GM21825 (cell line): ENCODE measurements at regions not wholly inside any gene's neighbourhood (a gene's known extent, or its start where the extent isn't known, plus 50 kb on each side); places are given as distances from the start of the nearest gene placed in this dataset.
A peak's percentile ranks its signal among the peaks of the same experiment; 100 is the strongest.
"Not testable (repeated sequence)": the region's sequence is repeated elsewhere in the genome, so short reads cannot be mapped to it uniquely, and the experiment has no call there.

Experiments used
- ATAC-seq: cut with Tn5 transposase; IDR thresholded peaks from one replicate; pipeline ENCODE4 v1.9.1; 2021; ENCODE audit warnings: mild to moderate bottlenecking, moderate library complexity; ENCODE audit not compliant: unreplicated experiment

DNA sequence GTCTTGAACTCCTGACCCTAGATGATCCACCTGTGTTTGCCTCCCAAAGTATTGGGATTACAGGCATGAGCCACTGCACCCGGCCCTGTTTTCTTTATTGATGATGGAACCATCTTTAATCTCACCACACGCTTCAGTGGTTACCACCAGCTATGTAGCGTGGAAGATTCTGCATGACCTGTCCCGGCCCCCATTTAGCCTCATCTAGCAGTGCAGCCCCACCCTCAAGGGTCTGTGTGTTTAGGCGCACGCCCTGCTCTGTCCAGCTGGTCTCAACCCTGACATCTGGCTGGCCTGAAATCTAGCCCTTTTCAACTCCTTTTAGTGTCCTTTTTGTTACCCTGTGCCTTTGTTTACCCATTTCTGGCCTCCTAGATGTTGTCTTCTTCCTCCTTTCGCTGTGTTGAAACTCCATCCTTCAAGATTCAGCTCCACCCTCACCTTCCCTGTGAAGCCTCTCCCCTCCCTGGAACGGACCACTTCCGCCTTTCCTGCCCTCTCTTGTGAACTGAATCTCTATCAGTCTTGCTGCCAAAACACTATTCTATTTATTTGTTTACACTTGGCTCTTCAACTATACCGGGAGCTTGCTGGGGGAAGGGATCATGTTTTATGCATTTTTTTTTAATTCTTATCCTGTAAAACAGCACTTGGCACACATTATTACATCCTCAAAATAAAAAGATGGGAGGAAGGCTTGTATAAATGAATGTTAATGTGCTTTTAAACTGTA is 101.0 kb upstream of the MTHFD1L start:
- ATAC-seq: no peak

DNA sequence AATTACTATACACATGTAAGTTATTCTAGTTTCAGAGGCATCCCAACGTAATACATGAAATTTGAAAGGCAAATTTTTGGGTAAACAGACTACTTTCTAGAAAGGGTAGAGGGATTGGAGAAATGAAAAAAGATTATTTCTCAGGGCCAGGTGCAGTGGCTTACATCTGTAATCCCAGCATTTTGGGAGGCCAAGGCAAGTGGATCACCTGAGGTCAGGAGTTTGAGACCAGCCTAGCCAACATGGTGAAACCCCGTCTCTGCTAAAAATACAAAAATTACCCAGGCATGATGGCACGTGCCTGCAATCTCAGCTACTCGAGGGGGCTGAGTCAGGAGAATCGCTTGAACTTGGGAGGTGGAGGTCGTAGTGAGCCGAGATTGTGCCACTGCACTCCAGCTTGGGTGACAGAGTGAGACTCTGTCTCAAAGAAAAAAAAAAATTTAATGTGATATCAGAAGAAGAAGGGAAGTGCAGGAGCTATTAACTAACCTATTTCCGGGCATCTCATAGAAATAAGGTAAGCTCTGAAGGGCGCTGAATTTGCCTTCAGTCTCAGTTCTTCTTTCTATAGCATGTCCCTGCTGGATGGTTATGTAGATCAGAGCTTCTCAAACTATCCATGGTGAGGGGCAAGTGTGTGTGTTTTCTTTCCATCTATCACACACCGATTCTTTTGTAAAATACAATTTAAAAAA is 100.3 kb upstream of the MTHFD1L start:
- ATAC-seq: peak; percentile 95

DNA sequence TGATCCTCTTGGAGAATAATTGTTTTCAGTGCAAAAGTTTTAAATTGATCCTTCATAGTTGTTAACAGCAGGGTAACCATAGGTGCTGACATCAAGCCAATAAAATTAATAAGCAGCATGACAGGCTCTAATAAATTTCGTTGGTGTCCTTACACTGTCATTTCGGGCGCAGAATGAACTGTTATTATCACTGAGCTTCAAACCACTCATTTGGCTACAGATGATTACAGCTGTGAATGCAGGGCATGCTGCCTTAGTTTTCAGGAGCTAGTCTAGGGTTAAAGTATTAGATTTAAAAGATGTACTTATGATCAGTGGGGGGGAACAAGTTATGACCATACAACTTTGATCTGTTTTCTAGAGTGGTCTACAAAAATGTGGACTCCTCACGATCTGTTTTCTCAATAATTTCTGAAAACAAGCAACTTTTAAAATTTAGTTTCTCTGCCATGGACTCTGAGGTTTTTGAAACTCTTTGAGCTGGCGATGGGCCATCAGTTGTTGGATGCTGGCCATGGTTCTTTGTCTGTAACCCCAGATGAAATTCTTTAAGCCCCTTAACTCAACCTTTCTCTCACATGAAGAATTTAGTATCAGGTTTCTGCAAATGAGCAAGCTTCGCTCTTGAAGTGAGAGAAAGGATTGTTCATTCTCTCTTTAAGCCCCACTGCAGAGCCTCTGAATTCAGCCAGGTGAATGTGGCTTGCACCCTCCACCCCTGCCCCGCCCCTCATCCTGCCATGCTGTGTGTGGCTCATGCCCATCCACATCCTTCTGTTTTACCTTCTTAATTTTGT is 99.1 kb upstream of the MTHFD1L start:
- no peak for ATAC-seq

DNA sequence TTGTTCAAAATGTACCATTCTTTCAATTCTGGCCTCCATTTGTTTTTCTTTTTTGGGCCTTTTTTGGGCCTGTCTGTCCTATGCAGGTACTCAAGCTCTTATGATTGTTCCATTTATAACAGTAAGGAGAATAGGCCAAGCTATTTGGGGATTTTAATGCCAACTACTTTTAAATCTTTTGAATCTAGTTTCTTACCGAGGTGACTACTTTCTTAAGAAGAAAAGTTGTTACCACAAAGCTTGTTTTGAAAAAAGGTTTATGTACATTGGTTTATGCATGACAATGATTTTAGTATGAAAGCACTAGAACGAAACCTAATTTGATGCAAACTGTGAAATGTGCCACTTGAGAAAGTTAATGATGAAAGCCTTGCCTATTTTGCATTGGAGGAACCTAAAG is 98.3 kb upstream of the MTHFD1L start:
- no peak for ATAC-seq

DNA sequence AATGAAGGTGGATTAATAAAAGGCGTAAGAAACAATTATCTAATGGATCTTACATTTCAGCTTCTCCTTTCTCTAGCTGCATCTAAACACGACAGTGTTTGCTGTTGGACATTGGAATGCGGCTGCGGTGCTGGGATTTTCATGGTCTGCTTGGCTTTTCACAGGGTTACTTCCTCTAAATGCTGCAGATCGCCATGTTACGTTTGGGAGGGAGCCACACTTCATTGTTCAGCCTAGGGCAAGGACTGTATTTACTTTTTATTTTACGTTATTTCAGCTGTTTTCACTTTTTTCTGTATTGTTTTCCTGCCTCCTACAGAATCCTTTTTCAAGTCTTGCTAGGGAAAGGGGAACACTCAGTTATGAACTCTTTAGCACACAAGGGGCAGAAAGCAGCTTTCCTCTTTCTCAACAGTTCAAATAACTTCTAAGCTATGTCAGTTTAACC is 97.9 kb upstream of the MTHFD1L start:
- no peak for ATAC-seq

DNA sequence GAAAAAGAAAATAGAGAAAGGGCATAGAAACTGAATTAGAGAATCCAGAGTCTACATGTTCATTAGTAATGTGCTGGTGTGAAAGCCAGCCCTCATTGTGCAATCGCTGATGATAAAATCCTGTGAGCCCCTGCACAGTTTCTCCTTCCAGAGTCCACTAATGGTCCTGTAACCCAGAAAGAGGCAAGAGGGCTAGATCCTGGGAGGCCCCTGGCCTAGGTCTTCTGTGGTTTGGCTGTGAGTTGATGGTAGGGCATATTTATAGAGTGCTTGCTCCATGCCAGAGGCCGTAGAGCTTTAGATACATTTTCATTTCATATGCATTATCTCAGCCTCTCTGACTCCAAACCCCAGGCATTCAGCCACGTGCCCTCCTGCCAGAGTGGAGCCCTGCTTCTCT is 94.9 kb upstream of the MTHFD1L start:
- no peak for ATAC-seq

DNA sequence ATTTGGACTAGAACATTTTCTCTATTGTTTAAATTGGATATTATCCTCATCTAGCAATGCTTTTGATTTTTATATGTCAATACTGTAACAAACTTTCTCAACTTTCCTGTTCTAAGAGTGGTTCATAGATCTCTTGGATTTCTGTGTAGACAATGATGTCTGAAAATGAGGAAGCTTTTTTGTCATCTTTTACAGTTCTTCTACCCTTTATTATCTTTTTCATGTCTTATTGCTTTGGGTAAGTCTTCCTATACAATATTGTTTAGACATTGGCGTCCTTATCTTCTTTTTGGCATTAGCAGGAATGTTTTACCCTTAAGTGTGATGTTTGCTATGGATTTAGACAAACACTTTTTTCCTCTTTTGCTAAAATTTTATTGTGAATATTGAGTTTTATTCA is 91.5 kb upstream of the MTHFD1L start:
- no peak for ATAC-seq

DNA sequence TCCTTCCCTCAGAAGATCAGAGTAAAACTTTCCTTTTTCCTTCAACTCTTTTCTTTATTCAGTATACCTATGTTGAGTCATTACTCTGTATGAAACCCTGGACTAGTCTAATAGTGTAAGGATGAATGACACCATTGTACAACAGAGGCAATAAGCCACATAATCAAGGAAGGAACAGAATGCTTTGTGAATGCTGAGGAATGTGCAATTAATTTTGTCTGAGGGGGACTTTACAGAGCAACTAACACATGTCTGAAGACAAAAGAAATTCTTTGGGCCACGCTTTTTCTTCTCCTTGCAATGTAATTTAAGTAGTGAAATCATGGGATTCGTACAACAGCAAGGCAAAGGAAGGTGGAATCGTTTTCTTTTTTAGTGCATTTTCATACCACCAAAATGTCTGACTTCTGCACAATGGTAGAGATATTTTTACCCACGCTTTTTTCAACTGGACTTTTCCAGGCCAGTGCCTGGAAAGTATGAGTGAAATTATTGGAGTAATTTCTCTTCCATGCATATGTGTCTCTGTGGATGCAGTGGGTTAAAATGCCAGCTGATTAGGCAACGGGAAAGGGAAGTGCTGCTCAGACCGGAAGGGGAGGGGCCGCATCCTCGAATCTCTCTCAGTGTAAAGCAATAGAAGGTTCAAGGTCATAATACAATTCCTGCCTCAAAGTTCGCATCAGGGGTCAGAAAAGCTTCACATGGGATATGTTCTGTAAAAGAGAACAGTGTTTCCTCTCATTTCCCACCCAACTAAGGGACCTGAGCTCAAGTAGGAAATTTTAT is 89.9 kb upstream of the MTHFD1L start:
- ATAC-seq: no peak

DNA sequence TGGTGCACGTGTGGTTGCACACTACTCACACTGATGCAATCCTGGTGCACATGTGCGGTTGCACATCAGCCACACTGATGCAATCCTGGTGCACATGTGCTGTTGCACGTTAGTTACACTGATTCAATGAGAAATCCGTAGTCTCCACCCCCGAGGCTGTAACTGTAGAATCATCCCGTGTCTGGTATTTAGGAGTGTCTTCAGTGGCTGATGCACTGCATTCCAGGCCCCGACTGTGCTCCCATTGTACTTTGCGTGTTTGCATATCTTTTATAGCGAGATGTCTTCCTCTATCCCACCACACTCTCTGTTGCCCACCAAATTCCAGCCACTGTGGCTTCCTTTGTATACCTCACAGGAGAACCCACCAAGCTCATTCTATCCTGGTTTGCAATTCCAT is 87.8 kb upstream of the MTHFD1L start:
- no peak for ATAC-seq

DNA sequence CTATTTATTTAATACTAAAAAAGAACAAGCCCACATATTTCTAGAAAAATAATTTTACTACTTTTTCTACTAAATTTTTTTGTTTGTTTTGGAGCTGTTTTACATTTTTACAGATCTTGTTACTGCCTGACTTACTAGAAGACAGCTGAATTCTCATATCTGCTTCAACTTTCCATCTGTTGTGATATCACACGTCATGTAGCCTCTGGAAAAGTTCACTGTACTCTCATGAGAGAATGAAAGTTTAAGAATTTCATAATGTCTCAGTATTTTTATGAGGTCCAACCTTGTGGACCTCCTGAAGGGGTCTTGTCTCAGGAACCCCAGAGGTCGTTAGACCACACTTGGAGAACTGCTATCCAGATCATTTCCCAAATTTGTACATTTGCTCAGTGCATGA is 81.7 kb upstream of the MTHFD1L start:
- no peak for ATAC-seq

DNA sequence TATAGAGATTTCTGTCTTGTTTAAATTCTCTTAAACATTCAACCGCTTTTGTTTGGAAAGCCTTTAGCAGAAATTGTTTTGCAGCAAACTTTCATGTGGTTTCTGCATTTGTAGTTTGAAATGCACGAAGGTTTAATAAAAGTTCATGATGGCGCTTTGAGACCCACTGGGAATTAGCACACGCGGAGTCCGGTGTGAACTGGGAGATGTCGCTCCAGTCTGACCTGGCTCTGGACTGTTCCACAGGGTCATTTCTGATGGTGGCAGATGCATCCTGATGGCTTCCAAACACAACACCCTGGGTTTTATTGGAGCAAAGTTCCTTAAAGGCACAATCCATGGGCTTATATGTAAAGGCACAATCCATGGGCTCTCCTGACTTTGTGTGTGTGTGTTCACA is 78.1 kb upstream of the MTHFD1L start:
- ATAC-seq: no peak

DNA sequence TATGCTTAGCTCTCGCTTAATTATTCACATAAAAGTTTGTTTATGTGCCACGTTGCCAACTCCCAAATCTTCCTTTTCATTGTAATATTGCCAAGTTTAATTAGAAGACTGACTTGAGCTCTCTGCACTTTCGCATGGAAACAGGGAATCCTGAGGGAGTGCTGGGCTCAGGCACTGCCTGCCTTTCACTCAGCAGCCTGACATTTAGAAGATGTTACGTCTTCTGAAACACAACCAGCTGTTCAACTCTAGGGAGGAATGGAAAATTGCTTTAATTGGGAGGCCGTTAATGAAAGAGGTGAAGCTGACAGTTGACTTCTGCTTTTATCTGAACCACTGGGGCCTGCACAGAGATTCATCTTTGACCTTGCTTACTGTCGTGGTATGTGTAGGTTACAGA is 77.4 kb upstream of the MTHFD1L start:
- no peak for ATAC-seq

DNA sequence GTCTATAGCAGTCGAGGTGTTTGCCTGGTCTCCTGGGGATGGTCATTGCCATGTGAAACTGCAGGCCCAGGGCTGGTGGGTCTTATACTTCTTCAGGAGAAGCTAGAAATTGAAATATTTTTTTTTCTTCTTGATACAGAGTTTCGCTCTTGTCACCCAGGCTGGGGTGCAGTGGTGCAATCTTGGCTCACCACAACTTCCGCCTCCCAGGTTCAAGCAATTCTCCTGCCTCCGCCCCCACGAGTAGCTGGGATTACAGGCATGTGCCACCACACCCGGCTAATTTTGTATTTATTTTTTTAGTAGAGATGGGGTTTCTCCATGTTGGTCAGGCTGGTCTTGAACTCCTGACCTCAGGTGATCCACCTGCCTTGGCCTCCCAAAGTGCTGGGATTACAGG is 75.6 kb upstream of the MTHFD1L start:
- not testable (repeated sequence) for ATAC-seq

DNA sequence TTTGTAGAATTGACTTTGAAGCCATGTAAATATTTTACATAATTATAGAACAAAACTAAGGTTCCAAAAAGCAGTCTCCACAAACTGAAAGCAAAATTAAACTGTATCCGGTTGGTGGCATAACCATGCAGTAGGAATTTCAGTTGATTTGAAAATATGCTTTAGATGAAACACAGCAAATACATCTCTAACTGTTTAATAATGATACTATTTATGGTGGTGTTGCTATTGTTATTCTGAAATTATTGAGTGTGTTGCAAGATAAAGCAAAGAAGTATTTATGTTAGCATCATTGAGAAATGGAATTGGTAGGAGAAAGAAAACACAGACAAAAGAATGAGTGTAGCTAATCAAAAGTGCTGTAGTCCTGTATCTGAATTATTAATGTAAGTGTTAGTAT is 73.8 kb upstream of the MTHFD1L start:
- ATAC-seq: no peak

DNA sequence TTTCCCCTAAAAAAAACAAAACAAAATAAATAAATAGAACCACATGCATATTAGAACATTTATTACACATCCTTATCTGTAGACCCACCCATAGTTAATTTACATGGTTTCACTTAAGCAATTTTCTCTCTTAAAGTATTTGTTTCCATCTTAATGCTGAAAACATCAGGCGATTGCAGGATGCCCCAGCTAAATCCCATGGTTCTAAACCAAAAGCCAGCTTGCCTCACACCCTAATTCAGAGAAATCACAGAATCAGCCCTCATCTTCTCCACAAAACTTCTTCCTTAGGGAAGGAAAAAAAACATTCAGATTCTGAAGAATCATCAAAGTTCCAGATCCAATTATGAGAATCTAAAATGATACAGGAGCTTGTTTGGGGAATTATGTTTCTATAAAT is 67.6 kb upstream of the MTHFD1L start:
- ATAC-seq: no peak

DNA sequence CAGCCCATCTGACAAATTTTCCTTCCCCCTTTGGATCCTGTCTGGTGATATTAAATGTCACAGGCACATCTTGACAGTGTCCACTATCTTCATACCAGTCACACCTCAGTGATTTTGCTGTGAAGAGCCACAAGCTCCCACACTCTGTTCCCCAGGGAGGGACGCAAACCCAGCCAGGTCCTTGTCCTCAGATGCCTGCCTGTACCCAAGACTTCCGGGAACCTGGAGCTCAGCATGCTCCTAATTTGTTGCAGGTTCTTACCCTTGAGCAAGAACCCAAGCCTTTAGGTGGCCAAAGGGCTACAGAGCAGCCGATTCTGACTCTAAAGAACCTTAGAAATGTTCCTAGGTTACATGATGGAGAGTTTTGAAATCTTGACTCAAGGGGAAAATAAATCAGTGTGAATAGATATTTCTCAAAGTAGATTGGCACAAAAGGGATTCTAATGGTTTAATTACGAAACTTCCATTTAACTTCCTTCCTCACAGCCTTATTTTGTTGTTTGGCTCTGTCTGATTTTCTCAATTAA is 66.2 kb upstream of the MTHFD1L start:
- ATAC-seq: no peak

DNA sequence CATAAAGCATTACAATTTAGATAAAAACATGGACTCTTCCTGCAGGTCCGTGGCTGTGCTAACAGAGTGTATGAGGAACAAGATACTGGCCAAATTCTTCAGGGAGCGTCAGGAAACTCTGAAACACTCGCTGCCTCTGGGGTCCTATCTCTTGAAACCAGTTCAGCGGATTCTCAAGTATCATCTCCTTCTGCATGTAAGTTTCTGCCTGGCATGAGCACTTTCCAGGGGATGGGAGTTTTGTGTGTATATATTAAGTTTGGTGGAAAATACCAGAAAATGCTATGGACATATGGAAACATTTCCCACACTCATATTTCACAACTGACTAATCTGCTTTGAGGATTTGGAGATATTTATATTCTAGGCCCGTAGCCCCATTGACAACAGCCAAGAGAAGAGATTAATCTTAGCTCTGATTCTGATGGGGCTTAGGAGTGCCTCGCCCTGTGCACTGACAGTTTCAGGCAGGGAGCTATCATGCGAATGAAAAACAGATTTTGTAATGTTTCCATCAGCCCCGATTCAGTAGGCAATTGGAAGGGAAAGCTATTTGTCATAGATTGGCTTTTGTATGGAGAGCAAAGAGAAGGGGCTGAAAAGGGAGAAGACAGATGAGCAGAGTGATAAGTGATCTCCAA is 64.7 kb upstream of the MTHFD1L start:
- no peak for ATAC-seq

DNA sequence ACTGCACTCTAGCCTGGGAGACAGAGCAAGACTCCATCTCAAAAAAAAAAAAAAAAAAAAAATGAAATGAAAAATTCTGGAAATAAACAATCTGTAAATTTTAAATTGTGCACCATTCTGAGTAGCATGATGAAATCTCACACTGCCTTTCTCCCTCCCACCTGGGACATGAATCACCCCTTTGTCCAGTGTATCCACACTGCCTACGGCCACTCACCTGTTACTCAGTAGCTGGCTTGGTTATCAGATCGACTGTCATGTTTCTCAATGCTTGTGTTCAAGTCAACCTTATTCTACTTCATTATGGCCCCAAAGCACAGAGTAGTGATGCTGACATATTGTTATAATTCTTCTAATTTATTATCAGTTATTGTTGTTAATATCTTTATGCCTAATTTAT is 58.7 kb upstream of the MTHFD1L start:
- no peak for ATAC-seq

DNA sequence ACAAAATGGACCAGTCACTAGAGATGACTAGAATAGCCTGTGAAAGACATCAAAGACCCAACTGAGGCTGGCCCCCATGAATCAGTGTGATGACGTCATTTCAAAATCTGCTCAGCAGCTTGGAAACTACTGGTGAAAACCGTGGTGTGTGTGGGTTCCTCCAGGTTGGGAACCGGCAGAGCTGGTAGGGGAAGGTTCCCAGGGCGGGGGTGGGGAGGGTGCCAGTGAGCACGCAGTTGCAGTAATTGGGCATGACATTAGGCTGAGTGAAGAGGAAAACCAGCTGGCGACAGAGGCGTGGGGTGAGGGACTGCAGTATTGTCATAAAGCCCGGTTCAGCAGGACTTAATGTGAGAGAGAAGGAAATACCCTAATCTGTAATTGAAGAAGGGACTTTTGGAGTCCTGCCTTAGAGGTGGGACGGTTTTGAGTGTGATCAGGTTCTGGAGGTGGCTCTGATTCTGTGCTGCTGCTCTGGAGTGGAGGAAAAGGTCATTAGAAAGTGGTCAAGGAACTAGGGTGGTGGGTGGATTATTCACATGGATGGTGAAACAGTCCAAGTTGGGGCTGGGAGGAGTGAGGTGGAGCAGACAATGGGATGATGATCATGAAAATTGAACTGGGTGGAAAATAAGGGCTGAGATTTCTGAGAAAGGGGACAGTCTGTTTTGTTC is 52.0 kb upstream of the MTHFD1L start:
- ATAC-seq: peak; percentile 55

DNA sequence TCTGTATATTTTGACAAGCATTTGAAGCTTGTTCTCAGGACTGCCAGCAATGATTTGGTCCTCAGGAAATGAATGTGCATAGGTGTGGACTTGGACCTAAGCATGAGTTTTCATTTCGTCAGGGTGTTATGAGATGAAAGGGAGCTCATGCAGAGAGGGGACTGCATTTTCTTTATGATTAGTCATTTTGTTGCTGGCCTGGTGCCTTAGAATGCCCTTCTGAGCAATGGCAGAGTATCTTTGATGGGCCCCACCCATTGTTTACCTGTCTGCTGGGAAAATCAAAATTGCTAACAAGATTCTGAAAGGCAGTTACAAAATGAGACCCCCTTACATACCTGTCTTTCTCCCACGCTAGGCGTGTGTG is 51.5 kb upstream of the MTHFD1L start:
- ATAC-seq: peak; percentile 59
